ENCODE measurements at regions not wholly inside any gene's neighbourhood (a gene's known extent, or its start where the extent isn't known, plus 50 kb on each side); places are given as distances from the start of the nearest gene placed in this dataset.

GRCh38 chr13:65719831-65720230 is 1510.3 kb downstream of the PCDH9 start:
- TF ChIP-seq CTCF (IDR thresholded peaks at IDR 0.05) (no peak), PRDM15 (CRISPR knock-in tag; IDR thresholded peaks at IDR 0.05) (no peak), NR2C2 (CRISPR knock-in tag; IDR thresholded peaks at IDR 0.05) (no peak), ZNF232 (CRISPR knock-in tag; IDR thresholded peaks at IDR 0.05) (no peak), FOXP1 (CRISPR knock-in tag; IDR thresholded peaks at IDR 0.05; ENCODE audit: borderline replicate concordance) (no peak)
